HG03442 (cell line): ENCODE measurements at regions not wholly inside any gene's neighbourhood (a gene's known extent, or its start where the extent isn't known, plus 50 kb on each side); places are given as distances from the start of the nearest gene placed in this dataset.
"Not testable (repeated sequence)": the region's sequence is repeated elsewhere in the genome, so short reads cannot be mapped to it uniquely, and the experiment has no call there.

Experiments
- ATAC-seq: cut with Tn5 transposase; IDR thresholded peaks from one replicate; pipeline ENCODE4 v1.9.1; 2021; ENCODE audit warnings: mild to moderate bottlenecking, moderate library complexity; ENCODE audit not compliant: unreplicated experiment

GRCh38 chr12:131311279-131311722, 357.6 kb downstream of the ADGRD1 start:
- ATAC-seq: not testable (repeated sequence)

GRCh38 chr12:131311764-131312163, 358.1 kb downstream of the ADGRD1 start:
- ATAC-seq: no peak

- not testable (repeated sequence) for ATAC-seq
Observed at GRCh38 chr12:131312382-131312781, 358.7 kb downstream of the ADGRD1 start.

GRCh38 chr12:131312793-131313545, 359.3 kb downstream of the ADGRD1 start:
- ATAC-seq: no peak

- ATAC-seq: no peak
Observed at GRCh38 chr12:131313635-131314034, 359.9 kb downstream of the ADGRD1 start.

- ATAC-seq: no peak
Observed at GRCh38 chr12:131314524-131315090, 360.9 kb downstream of the ADGRD1 start.

- no peak for ATAC-seq
Observed at GRCh38 chr12:131315601-131316000, 361.9 kb downstream of the ADGRD1 start.

- ATAC-seq: no peak
Observed at GRCh38 chr12:131316388-131316787, 362.7 kb downstream of the ADGRD1 start.

- ATAC-seq: no peak
Observed at GRCh38 chr12:131318045-131318685, 364.5 kb downstream of the ADGRD1 start.

- ATAC-seq: no peak
Observed at GRCh38 chr12:131321988-131322387, 368.3 kb downstream of the ADGRD1 start.

GRCh38 chr12:131322460-131322859, 368.8 kb downstream of the ADGRD1 start:
- ATAC-seq: not testable (repeated sequence)

- ATAC-seq: no peak
Observed at GRCh38 chr12:131323879-131324278, 370.2 kb downstream of the ADGRD1 start.

GRCh38 chr12:131327521-131328488, 374.1 kb downstream of the ADGRD1 start:
- no peak for ATAC-seq

GRCh38 chr12:131328861-131329845, 375.4 kb downstream of the ADGRD1 start:
- ATAC-seq: not testable (repeated sequence)

GRCh38 chr12:131330106-131330815, 376.6 kb downstream of the ADGRD1 start:
- ATAC-seq: no peak

GRCh38 chr12:131331148-131331750, 377.5 kb downstream of the ADGRD1 start:
- no peak for ATAC-seq

- no peak for ATAC-seq
Observed at GRCh38 chr12:131332224-131332623, 378.5 kb downstream of the ADGRD1 start.

- no peak for ATAC-seq
Observed at GRCh38 chr12:131333136-131333535, 377.8 kb upstream of the SFSWAP start.
